ENCODE measurements at regions not wholly inside any gene's neighbourhood (a gene's known extent, or its start where the extent isn't known, plus 50 kb on each side); places are given as distances from the start of the nearest gene placed in this dataset.

- no peak for FAIRE-seq
- no peak for TF ChIP-seq CTCF (IDR thresholded peaks at IDR 0.05; ENCODE audit: insufficient read depth, missing control alignments)
- DNase-seq (ENCODE audit: insufficient read length, low spot score) = no peak
These were observed 159.0 kb downstream of the TRMT11 start for GRCh38 chr6:126145351-126145750.

- no peak for TF ChIP-seq CTCF (IDR thresholded peaks at IDR 0.05; ENCODE audit: insufficient read depth, missing control alignments)
- FAIRE-seq (no peak), DNase-seq (ENCODE audit: insufficient read length, low spot score) (no peak)
These were observed 161.0 kb downstream of the TRMT11 start for GRCh38 chr6:126147291-126147815.

GRCh38 chr6:126148853-126149252 is 162.5 kb downstream of the TRMT11 start:
- TF ChIP-seq CTCF (IDR thresholded peaks at IDR 0.05; ENCODE audit: insufficient read depth, missing control alignments) = no peak
- FAIRE-seq = no peak
- DNase-seq (ENCODE audit: insufficient read length, low spot score) = no peak

- FAIRE-seq (peak; percentile 91), DNase-seq (ENCODE audit: insufficient read length, low spot score) (peak; percentile 15)
- no peak for TF ChIP-seq CTCF (IDR thresholded peaks at IDR 0.05; ENCODE audit: insufficient read depth, missing control alignments)
These were observed 166.0 kb downstream of the TRMT11 start for GRCh38 chr6:126152372-126152745.

GRCh38 chr6:126153661-126154060 is 167.3 kb downstream of the TRMT11 start:
- DNase-seq (ENCODE audit: insufficient read length, low spot score) (no peak), FAIRE-seq (no peak)
- no peak for TF ChIP-seq CTCF (IDR thresholded peaks at IDR 0.05; ENCODE audit: insufficient read depth, missing control alignments)

- DNase-seq (ENCODE audit: insufficient read length, low spot score) = no peak
- FAIRE-seq = no peak
- TF ChIP-seq CTCF (IDR thresholded peaks at IDR 0.05; ENCODE audit: insufficient read depth, missing control alignments) = no peak
These were observed 170.6 kb downstream of the TRMT11 start for GRCh38 chr6:126156973-126157372.

- DNase-seq (ENCODE audit: insufficient read length, low spot score) (no peak), FAIRE-seq (no peak)
- no peak for TF ChIP-seq CTCF (IDR thresholded peaks at IDR 0.05; ENCODE audit: insufficient read depth, missing control alignments)
These were observed 172.2 kb upstream of the CENPW start for GRCh38 chr6:126167726-126168125.

Data from D721Med (cell line).